Memory B cell (primary cell): ENCODE measurements at regions not wholly inside any gene's neighbourhood (a gene's known extent, or its start where the extent isn't known, plus 50 kb on each side); places are given as distances from the start of the nearest gene placed in this dataset.
"Not testable (repeated sequence)": the region's sequence is repeated elsewhere in the genome, so short reads cannot be mapped to it uniquely, and the experiment has no call there.

Experiments used
- ATAC-seq: fragments of 150-1000 bp; cut with Tn5 transposase; 2 replicates; pipeline ENCODE4 v1.10.0; 2021; ENCODE audit warnings: low read depth, mild to moderate bottlenecking, moderate library complexity
- DNase-seq, 2 donors: peaks; one replicate each; pipeline ENCODE4 v3.0.0; 2022; ENCODE audit warnings: low spot score in 2 of 2
- H3K27ac Mint-ChIP-seq: one replicate; pipeline ENCODE4 v1.8.0; 2022; ENCODE audit warnings: mild to moderate bottlenecking, moderate library complexity, mixed read lengths
- H3K27me3 Mint-ChIP-seq: one replicate; pipeline ENCODE4 v1.8.0; 2022; ENCODE audit warnings: mixed read lengths
- H3K36me3 Mint-ChIP-seq: one replicate; pipeline ENCODE4 v1.8.0; 2022; ENCODE audit warnings: mild to moderate bottlenecking, mixed read lengths
- H3K4me1 Mint-ChIP-seq: one replicate; pipeline ENCODE4 v1.8.0; 2022; ENCODE audit warnings: mixed read lengths
- H3K4me3 Mint-ChIP-seq: one replicate; pipeline ENCODE4 v1.8.0; 2022; ENCODE audit warnings: mild to moderate bottlenecking, moderate library complexity, mixed read lengths
- H3K9me3 Mint-ChIP-seq: one replicate; pipeline ENCODE4 v1.8.0; 2022; ENCODE audit warnings: mixed read lengths

DNA sequence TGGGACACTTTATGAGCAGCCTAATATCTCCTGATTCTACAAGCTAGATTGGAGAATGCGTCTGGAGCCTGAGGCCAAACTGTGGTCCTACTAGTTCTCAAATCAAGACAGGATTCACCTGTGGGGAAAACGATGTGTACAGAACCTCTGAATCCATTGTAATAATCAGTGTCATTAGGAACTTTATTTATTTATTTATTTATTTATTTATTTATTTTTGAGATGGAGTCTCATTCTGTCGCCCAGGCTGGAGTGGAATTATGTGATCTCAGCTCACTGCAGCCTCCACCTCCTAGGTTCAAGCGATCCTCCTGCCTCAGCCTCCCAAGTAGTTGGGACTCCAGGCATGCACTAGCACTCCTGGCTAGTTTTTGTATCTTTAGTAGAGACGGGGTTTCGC lies 52.6 kb upstream of the KIF26B start:
- not testable (repeated sequence) for H3K27ac Mint-ChIP-seq, H3K4me3 Mint-ChIP-seq, DNase-seq, H3K4me1 Mint-ChIP-seq, H3K27me3 Mint-ChIP-seq, ATAC-seq, H3K9me3 Mint-ChIP-seq, H3K36me3 Mint-ChIP-seq

DNA sequence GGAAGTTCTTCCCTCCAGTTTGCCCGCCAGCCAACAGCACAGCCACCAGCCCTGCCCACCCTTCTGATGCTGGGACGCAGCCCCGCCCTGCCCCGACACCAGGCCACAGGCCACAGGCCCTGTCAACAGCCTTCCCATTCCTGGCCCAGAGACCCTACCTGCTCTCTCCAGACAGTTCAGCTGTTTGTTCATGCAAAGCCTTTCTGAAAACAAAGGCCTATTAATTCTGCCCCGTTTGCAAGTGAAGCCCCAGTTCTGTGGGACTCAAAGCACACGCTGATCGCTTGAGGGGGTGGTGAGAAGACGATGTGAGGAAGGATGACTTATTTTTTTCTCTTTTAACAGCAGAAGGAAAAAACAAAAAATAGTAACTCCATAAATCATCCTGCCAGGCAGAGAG lies 55.4 kb upstream of the KIF26B start:
- H3K36me3 Mint-ChIP-seq = no peaks in the 10 kb centered on the region

DNA sequence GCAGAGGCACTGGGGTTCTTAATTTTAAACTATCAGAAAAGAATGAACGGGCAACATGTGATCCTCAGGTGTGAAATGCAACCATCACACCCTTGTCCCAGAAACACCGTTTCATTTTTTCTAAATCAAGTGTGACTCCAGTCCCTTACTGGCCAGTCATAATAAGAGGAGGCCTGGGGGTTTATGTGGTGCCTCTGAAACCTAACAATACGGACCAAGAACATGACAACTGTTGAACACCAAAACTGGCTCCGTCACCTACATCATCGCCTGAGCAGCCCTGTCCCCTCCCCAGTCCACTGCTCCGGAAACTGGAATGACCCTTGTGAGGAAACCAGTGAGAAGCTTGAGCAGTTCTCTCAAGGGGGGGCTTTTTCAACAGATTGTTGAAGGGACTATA lies 55.9 kb upstream of the KIF26B start:
- Mint-ChIP-seq H3K4me1 (no peaks in the 10 kb centered on the region), H3K27me3 (peaks cover 7% of the 10 kb centered on the region), H3K36me3 (no peaks in the 10 kb centered on the region)

More for the DNA sequence above, 55.4 kb upstream of the KIF26B start:
- no peaks in the 10 kb centered on the region for H3K4me1 Mint-ChIP-seq
- H3K27me3 Mint-ChIP-seq = peaks cover 7% of the 10 kb centered on the region
- ATAC-seq (no peak), DNase-seq (no peak)
- peaks cover 6% of the 10 kb centered on the region for H3K9me3 Mint-ChIP-seq
- no peak overlapping the region for H3K27ac Mint-ChIP-seq
- H3K4me3 Mint-ChIP-seq = no peak overlapping the region

DNA sequence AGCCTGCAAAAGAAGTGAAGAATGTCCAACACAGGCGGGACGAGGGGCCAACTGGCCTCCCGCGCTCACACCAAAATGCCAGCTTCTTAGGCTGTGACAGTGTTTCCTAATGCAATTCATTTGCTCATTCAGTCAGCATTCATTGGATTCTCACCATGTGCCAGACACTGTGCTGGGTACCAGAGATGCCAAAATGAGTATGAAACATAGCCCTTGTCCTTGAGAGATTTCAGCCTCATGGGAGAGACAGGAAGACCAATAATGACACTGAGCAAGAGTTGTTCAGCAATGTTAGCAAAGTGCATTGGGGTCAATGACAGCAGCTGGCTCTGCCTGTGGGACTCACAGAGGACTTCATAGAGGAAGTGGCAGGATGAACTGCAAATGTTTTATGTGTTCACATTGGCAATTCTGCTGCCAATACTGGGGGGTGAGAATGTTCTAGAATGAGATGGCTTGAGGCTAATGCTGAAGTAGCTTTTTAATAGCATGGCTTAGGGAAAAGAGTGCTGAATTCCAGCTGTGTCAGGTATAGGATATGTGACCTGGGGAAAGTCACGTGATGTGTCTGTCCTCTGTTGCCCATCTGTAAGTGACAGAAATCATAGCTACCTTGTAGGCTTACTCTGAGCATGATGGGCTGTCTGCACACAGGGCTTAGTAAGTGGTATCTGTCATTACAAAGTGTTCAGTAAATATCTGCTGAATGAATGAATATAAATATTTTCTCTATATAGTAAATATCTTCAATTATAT lies 58.3 kb upstream of the KIF26B start:
- Mint-ChIP-seq H3K4me3 (no peak overlapping the region), H3K27ac (no peak overlapping the region), H3K4me1 (no peaks in the 10 kb centered on the region), H3K9me3 (peaks cover 6% of the 10 kb centered on the region), H3K36me3 (no peaks in the 10 kb centered on the region), H3K27me3 (peaks cover 3% of the 10 kb centered on the region)
- DNase-seq (no peak), ATAC-seq (no peak)

More for the DNA sequence above, 55.9 kb upstream of the KIF26B start:
- ATAC-seq (no peak), DNase-seq (no peak)
- Mint-ChIP-seq H3K9me3 (peaks cover 6% of the 10 kb centered on the region), H3K27ac (no peak overlapping the region), H3K4me3 (no peak overlapping the region)

DNA sequence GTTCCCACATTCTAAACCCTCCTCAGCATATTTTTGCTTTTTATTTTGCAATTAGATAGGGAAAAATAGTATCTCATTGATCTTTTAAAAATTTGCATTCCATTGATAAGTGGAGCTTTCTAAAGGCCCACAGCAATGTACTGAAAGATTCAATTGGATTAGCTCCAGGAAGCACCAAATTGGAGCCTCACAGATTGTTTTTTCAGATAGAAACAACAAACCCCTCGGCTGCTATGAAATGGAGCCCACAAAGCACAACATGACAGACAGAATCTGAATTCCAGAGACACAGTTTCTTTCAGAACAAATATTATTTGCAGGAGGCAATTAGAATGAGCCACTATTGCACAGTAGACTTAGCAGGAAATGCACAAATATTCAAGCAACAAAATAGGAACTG lies 58.9 kb upstream of the KIF26B start:
- no peaks in the 10 kb centered on the region for H3K4me1 Mint-ChIP-seq
- H3K9me3 Mint-ChIP-seq = peaks cover 6% of the 10 kb centered on the region
- no peak overlapping the region for H3K4me3 Mint-ChIP-seq
- ATAC-seq (no peak), DNase-seq (no peak)
- H3K27me3 Mint-ChIP-seq = peaks cover 3% of the 10 kb centered on the region
- H3K27ac Mint-ChIP-seq = no peak overlapping the region
- no peaks in the 10 kb centered on the region for H3K36me3 Mint-ChIP-seq

DNA sequence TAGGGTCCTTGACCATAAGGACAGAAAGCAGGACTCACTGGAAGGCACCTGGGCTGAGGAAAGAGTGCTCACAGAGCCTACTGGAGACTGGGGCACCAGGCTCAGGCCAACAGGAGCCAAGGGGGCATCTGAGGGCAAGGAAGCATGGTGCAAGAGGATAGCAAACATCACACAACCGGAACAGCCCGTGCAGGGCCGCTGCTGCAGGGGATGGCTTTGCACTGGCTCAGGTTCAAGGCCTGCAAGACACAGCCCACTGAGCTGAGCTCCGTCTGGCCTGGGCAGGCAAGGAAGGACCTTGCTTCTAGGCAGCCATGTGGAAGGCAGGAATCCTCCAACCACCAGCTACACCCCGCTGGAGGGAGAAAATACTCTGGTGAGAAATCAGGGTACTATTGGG lies 59.8 kb upstream of the KIF26B start:
- ATAC-seq = no peak
- peaks cover 3% of the 10 kb centered on the region for H3K27me3 Mint-ChIP-seq
- H3K36me3 Mint-ChIP-seq = no peaks in the 10 kb centered on the region
- H3K4me3 Mint-ChIP-seq = no peak overlapping the region
- no peak overlapping the region for H3K27ac Mint-ChIP-seq
- peaks cover 6% of the 10 kb centered on the region for H3K9me3 Mint-ChIP-seq
- DNase-seq = no peak
- no peaks in the 10 kb centered on the region for H3K4me1 Mint-ChIP-seq

DNA sequence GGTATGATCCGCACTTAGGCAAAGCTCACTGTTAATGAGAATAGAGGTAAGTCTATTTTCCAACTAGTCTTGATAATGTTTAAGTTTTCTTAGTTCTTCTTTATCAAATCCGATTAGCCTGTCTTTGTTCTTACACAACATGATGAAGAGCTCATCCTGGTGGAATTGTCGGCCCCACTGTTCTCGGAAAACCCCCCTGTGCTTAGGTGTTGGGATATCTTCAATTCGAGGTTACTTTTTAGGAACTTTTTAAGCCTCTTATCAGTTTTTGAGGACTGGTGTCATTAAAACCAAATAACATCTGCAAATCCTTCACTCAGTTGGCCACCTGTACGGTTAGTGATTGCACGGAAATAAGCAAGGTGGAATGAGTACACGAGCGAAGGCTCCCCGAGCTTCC lies 60.7 kb upstream of the KIF26B start:
- no peak for ATAC-seq
- H3K27me3 Mint-ChIP-seq = peaks cover 3% of the 10 kb centered on the region
- H3K4me3 Mint-ChIP-seq = no peak overlapping the region
- peaks cover 6% of the 10 kb centered on the region for H3K9me3 Mint-ChIP-seq
- no peaks in the 10 kb centered on the region for H3K36me3 Mint-ChIP-seq
- H3K4me1 Mint-ChIP-seq = no peaks in the 10 kb centered on the region
- no peak for DNase-seq
- no peak overlapping the region for H3K27ac Mint-ChIP-seq

DNA sequence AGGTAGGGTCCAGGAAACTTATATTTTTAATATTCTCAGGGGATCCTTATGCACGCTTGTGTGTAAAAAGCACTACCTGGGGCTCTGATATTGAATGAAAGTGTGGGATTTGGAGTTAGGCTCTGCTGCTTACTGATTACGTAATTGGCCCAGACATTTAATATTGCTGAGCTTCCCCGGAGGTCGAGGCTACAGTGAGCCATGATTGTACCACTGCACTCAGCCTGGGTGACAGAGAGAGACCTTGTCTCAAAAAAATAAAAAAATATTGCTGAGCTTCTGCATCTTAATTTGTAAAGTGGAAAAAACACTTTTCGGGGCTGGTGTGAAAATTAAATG lies 62.2 kb upstream of the KIF26B start:
- H3K4me3 Mint-ChIP-seq = no peak overlapping the region
- H3K9me3 Mint-ChIP-seq = peaks cover 2% of the 10 kb centered on the region
- H3K27me3 Mint-ChIP-seq = peaks cover 2% of the 10 kb centered on the region
- no peaks in the 10 kb centered on the region for H3K4me1 Mint-ChIP-seq
- DNase-seq (no peak), ATAC-seq (no peak)
- no peak overlapping the region for H3K27ac Mint-ChIP-seq
- H3K36me3 Mint-ChIP-seq = peaks cover 3% of the 10 kb centered on the region

DNA sequence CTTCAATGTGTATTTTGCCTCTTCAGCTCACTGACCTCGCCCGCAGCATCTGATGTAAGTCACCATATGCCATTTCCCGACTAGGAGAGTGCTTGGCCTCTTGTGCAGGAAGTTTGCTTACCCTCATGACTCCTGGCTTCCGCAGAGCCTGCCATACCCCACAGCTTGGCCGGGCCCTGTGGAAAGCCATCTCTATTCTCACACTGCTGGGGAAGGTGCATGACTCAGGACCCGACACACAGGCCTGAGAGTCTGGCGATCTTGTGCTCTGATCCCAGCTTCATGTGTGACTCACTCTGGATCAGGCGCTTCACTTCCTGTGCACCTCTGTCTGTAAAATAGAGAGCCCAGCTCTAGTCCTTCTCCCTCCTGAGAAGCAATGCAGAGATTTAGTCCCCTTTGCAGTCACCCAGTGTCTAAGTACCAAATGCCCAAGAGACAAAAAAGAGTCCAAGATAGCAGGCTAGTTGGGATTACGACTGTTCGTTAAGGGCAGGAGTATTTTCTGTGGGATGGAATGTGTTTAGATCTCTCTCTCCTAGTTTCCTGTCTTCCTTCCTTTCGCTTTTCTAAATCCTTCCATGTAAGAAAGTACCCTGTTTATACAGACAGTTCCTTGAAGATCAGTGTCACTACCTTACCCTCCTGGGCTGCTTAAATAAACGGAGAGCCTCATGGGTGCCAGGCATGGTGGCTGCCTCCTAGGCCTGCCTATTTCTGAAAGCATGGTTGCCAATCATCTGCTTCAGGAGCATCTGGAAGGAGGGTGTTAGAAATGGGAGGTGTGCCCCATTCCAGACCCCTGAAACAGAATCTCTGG lies 62.8 kb upstream of the KIF26B start:
- DNase-seq (no peak), ATAC-seq (no peak)
- no peaks in the 10 kb centered on the region for H3K9me3 Mint-ChIP-seq
- no peaks in the 10 kb centered on the region for H3K4me1 Mint-ChIP-seq
- no peak overlapping the region for H3K4me3 Mint-ChIP-seq
- H3K36me3 Mint-ChIP-seq = peaks cover 3% of the 10 kb centered on the region
- H3K27ac Mint-ChIP-seq = no peak overlapping the region
- no peaks in the 10 kb centered on the region for H3K27me3 Mint-ChIP-seq

DNA sequence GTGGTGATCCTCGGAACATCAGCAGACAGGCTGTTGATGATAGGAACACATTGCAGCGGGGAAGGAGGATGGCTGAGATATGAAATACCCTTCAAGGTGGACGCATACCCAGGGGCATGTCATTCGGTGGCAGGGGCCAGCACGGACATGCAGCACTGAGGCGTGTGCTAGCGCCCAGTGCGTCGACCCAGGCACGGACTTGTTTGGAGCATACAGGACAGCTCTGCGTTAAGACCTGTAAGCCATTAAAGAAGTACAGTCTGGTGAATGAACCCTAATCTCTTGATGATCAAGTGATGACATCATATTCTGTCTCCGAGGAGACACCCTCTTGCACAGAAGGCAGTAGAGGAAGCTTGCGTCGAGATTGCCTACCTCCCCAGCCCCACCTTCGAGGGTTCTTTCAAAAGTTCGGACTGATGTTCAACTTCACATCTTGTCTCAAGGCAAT lies 63.6 kb upstream of the KIF26B start:
- Mint-ChIP-seq H3K4me1 (no peaks in the 10 kb centered on the region), H3K4me3 (no peak overlapping the region), H3K27me3 (no peaks in the 10 kb centered on the region), H3K27ac (no peak overlapping the region), H3K9me3 (no peaks in the 10 kb centered on the region), H3K36me3 (peaks cover 3% of the 10 kb centered on the region)
- DNase-seq (no peak), ATAC-seq (no peak)

DNA sequence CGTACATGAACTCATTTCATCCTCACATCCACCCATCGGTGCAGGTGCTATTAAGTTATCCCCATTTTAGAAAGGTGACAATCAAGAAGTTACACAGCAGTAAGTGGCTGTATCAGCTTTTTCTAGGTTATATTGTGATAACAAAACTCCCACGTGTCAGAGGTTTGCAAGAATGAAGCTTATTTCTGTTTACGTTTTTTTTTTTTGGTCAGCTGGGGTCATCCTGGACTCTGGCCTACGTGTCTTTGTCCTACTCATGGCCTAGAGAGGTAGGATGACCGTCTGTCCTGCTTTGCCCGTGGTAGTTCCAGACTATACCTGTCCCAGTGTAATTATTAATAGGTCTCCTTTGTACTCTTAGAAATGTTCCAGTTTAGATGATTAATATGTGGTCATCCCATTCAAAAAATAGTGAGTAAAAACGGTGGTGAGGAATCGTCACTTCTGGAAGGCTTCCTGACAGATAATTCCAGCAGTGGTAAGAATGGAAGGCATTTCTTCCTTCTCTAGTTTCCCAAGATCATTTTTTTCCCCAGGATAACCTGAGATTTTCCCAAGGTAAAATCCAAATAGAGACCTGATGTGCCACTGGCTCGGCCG lies 64.2 kb upstream of the KIF26B start:
- no peak overlapping the region for H3K4me3 Mint-ChIP-seq
- H3K27me3 Mint-ChIP-seq = no peaks in the 10 kb centered on the region
- ATAC-seq = no peak
- no peaks in the 10 kb centered on the region for H3K4me1 Mint-ChIP-seq
- DNase-seq = no peak
- no peak overlapping the region for H3K27ac Mint-ChIP-seq
- peaks cover 3% of the 10 kb centered on the region for H3K36me3 Mint-ChIP-seq
- no peaks in the 10 kb centered on the region for H3K9me3 Mint-ChIP-seq

DNA sequence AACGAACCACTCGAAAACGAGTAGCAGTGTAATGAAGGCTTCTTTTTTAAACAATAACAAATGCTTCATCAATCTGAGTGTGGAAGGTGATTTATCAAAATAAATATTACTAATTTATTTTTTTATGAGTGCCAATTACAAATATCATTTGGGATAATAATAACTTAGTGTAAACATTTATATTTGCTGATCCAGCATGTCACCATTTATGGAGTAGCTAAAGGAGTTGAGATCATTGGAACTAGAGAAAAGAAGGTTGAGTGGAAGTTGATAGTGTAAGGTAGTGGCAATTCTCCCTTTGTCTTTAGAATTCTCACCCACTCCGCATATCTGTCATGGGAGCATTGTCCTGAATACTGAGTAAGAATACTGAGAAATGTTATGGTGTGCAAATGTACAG lies 67.1 kb upstream of the KIF26B start:
- peaks cover 3% of the 10 kb centered on the region for H3K36me3 Mint-ChIP-seq
- H3K4me3 Mint-ChIP-seq = no peak overlapping the region
- H3K4me1 Mint-ChIP-seq = no peaks in the 10 kb centered on the region
- no peak overlapping the region for H3K27ac Mint-ChIP-seq
- DNase-seq = no peak
- no peaks in the 10 kb centered on the region for H3K27me3 Mint-ChIP-seq
- ATAC-seq = no peak
- no peaks in the 10 kb centered on the region for H3K9me3 Mint-ChIP-seq

DNA sequence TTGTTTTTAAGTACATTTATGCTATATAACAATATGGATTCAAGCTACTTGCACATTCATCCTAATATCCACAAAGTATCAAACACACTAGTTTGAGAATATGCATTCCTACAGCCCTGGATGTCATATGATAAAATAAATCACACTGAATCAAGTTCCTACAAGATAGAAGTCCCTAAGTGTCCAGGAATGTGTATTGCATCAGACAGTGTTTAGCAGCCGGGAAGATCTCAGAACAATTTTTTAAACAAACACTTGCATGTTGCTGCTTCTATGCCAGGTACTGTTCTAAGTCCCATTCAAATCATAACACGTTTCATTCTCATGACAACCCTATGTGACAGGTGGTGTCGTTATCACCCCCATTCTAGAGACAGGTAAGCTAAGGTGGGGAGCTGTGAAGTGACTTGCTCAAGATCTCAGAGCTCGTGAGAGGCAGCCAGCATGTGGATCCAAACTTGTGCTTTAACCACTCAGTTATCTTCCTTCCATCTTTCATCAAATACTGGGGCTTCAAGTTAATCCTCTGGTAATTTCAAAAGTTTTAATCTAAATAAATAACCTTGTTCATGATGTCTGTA lies 68.3 kb upstream of the KIF26B start:
- Mint-ChIP-seq H3K27ac (no peak overlapping the region), H3K9me3 (no peaks in the 10 kb centered on the region), H3K4me1 (no peaks in the 10 kb centered on the region), H3K27me3 (peaks cover 2% of the 10 kb centered on the region), H3K36me3 (peaks cover 3% of the 10 kb centered on the region), H3K4me3 (no peak overlapping the region)
- ATAC-seq (no peak), DNase-seq (no peak)

DNA sequence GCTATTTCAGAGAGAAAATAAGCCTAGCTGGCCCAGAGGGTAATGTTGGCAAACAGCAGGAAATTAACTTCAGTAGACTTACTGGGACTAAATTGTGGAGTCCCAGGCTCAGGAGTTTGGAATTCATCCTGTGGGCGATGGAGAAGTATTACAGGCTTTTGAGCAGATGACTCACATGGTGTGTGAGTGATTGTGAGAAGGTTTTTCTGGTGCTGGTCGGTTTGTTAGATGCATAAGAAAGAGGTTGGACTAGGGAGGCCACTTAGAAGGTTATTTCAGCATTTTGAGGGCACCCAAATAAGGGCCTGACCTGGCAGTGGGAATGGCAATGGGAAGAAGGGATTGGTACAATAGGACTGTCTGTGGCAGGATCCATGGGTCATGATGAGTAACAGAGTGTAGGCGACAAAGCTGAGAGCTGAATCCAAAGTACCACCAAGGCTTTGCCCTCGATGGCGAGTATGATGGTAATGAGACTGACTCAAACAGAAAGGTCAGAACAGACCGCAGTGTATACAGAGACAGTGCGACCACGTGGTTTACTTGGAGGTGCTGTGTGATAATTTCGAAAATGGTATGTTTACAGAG lies 69.2 kb upstream of the KIF26B start:
- H3K9me3 Mint-ChIP-seq = no peaks in the 10 kb centered on the region
- ATAC-seq (no peak), DNase-seq (no peak)
- peaks cover 3% of the 10 kb centered on the region for H3K36me3 Mint-ChIP-seq
- no peak overlapping the region for H3K4me3 Mint-ChIP-seq
- H3K27ac Mint-ChIP-seq = no peak overlapping the region
- peaks cover 5% of the 10 kb centered on the region for H3K27me3 Mint-ChIP-seq
- no peaks in the 10 kb centered on the region for H3K4me1 Mint-ChIP-seq
